ENCODE measurements at regions not wholly inside any gene's neighbourhood (a gene's known extent, or its start where the extent isn't known, plus 50 kb on each side); places are given as distances from the start of the nearest gene placed in this dataset.

DNA sequence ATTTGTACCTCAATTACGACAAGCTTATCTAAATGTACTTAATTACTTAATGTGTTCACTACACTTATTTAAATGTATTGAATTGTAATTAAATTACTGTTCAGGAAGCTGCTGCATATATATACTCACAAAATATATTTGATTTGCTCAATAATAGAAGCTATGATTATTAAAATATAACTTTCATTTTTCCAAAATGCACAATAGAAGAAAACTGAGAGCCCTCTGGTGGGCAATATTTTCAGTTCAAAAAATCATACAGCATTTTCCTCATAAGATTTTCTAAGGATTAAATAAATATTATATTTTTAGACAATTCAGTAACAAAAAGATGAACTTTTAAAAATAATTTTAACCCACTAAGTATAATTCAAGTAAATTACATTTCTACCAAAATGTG, 217.3 kb downstream of the DKK2 start:
- no peak overlapping the region for H3K4ac ChIP-seq (ENCODE audit: low read depth, low read length)
- no peaks in the 10 kb centered on the region for H3K79me2 ChIP-seq (ENCODE audit: control insufficient read depth, insufficient read depth, low read length, poor library complexity)
- H2BK120ac ChIP-seq (ENCODE audit: insufficient read depth, low read length, poor library complexity) = no peak overlapping the region
- no peak overlapping the region for H4K8ac ChIP-seq (ENCODE audit: low read depth, low read length)
- no peaks in the 10 kb centered on the region for H3K27me3 ChIP-seq (ENCODE audit: insufficient read depth, low read length)
- no peaks in the 10 kb centered on the region for H3K79me1 ChIP-seq (ENCODE audit: low read length)
- H2BK5ac ChIP-seq (ENCODE audit: low read depth, low read length, poor library complexity) = no peak overlapping the region
- DNase-seq = no peak
- no peak overlapping the region for H3K23ac ChIP-seq (ENCODE audit: low read length)
- no peak overlapping the region for H3K4me2 ChIP-seq (ENCODE audit: low read length)
- H3K9ac ChIP-seq (ENCODE audit: low read length) = no peak overlapping the region
- H2AFZ ChIP-seq (ENCODE audit: insufficient read depth, low read length, poor library complexity) = no peak overlapping the region
- no peak overlapping the region for H4K91ac ChIP-seq (ENCODE audit: low read depth, low read length)
- peaks cover 8% of the 10 kb centered on the region for H3K9me3 ChIP-seq (ENCODE audit: insufficient read depth, low read depth, low read length)
- H3K27ac ChIP-seq (ENCODE audit: low read depth, low read length) = no peak overlapping the region
- H3K4me3 ChIP-seq (ENCODE audit: low read depth, low read length) = no peak overlapping the region
- no peaks in the 10 kb centered on the region for H3K4me1 ChIP-seq (ENCODE audit: control insufficient read depth in 1 of 2, insufficient read depth in 2 of 2, low read length in 2 of 2)
- no peaks in the 10 kb centered on the region for H3K36me3 ChIP-seq (ENCODE audit: control insufficient read depth in 1 of 2, insufficient read depth in 2 of 2, low read length in 2 of 2)
- H2AK5ac ChIP-seq (ENCODE audit: low read length) = no peak overlapping the region
- no peak overlapping the region for H3K14ac ChIP-seq (ENCODE audit: low read length)
- no CpG with 5 or more reads among the region's 1 CpG for WGBS (ENCODE audit: extremely low coverage, insufficient coverage, insufficient read length)
- no peak overlapping the region for H3K18ac ChIP-seq (ENCODE audit: low read length)
- no peak overlapping the region for H2BK12ac ChIP-seq (ENCODE audit: low read length)
- no peak overlapping the region for H4K12ac ChIP-seq (ENCODE audit: low read depth, low read length)

DNA sequence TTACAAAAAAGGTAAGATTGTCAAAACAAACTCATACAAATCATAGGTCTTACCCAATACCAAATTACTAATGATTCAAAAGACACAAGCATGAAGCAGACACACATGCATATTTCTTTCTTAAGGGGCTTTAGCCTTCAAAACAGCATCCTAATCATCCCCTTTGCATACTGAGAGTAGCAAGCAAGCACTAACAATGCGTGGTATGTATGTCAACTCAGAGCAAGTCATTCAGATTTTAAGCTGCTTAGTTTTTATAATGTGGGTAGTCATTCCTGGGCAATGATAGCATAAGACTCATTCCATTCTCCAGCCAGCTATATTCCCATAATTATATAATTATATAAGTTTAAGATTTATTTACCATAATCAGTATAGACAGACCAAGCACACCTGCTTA, 219.6 kb downstream of the DKK2 start:
- no peak overlapping the region for H4K8ac ChIP-seq (ENCODE audit: low read depth, low read length)
- no peak overlapping the region for H2BK120ac ChIP-seq (ENCODE audit: insufficient read depth, low read length, poor library complexity)
- H4K91ac ChIP-seq (ENCODE audit: low read depth, low read length) = no peak overlapping the region
- H3K79me2 ChIP-seq (ENCODE audit: control insufficient read depth, insufficient read depth, low read length, poor library complexity) = no peaks in the 10 kb centered on the region
- no peak overlapping the region for H2BK12ac ChIP-seq (ENCODE audit: low read length)
- H2AFZ ChIP-seq (ENCODE audit: insufficient read depth, low read length, poor library complexity) = no peak overlapping the region
- H3K79me1 ChIP-seq (ENCODE audit: low read length) = no peaks in the 10 kb centered on the region
- no peaks in the 10 kb centered on the region for H3K36me3 ChIP-seq (ENCODE audit: control insufficient read depth in 1 of 2, insufficient read depth in 2 of 2, low read length in 2 of 2)
- H3K27ac ChIP-seq (ENCODE audit: low read depth, low read length) = no peak overlapping the region
- no CpG with 5 or more reads among the region's 1 CpG for WGBS (ENCODE audit: extremely low coverage, insufficient coverage, insufficient read length)
- DNase-seq = peak; percentile 21 to 67
- no peak overlapping the region for H3K4me2 ChIP-seq (ENCODE audit: low read length)
- no peak overlapping the region for H3K4ac ChIP-seq (ENCODE audit: low read depth, low read length)
- H3K27me3 ChIP-seq (ENCODE audit: insufficient read depth, low read length) = no peaks in the 10 kb centered on the region
- H3K14ac ChIP-seq (ENCODE audit: low read length) = no peak overlapping the region
- H3K18ac ChIP-seq (ENCODE audit: low read length) = no peak overlapping the region
- H4K12ac ChIP-seq (ENCODE audit: low read depth, low read length) = no peak overlapping the region
- H3K9ac ChIP-seq (ENCODE audit: low read length) = no peak overlapping the region
- no peaks in the 10 kb centered on the region for H3K4me1 ChIP-seq (ENCODE audit: control insufficient read depth in 1 of 2, insufficient read depth in 2 of 2, low read length in 2 of 2)
- no peak overlapping the region for H3K23ac ChIP-seq (ENCODE audit: low read length)
- H2AK5ac ChIP-seq (ENCODE audit: low read length) = no peak overlapping the region
- no peak overlapping the region for H3K4me3 ChIP-seq (ENCODE audit: low read depth, low read length)
- H3K9me3 ChIP-seq (ENCODE audit: insufficient read depth, low read depth, low read length) = peaks cover 2% of the 10 kb centered on the region
- H2BK5ac ChIP-seq (ENCODE audit: low read depth, low read length, poor library complexity) = no peak overlapping the region

GRCh38 chr4:106810122-106810521, 226.0 kb downstream of the DKK2 start:
- Histone ChIP-seq H3K4me3 (ENCODE audit: low read depth, low read length) (no peak overlapping the region), H2BK120ac (ENCODE audit: insufficient read depth, low read length, poor library complexity) (no peak overlapping the region), H4K91ac (ENCODE audit: low read depth, low read length) (no peak overlapping the region), H3K79me1 (ENCODE audit: low read length) (no peaks in the 10 kb centered on the region), H4K12ac (ENCODE audit: low read depth, low read length) (no peak overlapping the region), H3K4me1 (ENCODE audit: control insufficient read depth in 1 of 2, insufficient read depth in 2 of 2, low read length in 2 of 2) (no peaks in the 10 kb centered on the region), H2BK5ac (ENCODE audit: low read depth, low read length, poor library complexity) (no peak overlapping the region), H3K18ac (ENCODE audit: low read length) (no peak overlapping the region), H3K36me3 (ENCODE audit: control insufficient read depth in 1 of 2, insufficient read depth in 2 of 2, low read length in 2 of 2) (no peaks in the 10 kb centered on the region), H2BK12ac (ENCODE audit: low read length) (no peak overlapping the region), H3K9me3 (ENCODE audit: insufficient read depth, low read depth, low read length) (no peaks in the 10 kb centered on the region), H3K79me2 (ENCODE audit: control insufficient read depth, insufficient read depth, low read length, poor library complexity) (no peaks in the 10 kb centered on the region), H3K27me3 (ENCODE audit: insufficient read depth, low read length) (no peaks in the 10 kb centered on the region), H2AFZ (ENCODE audit: insufficient read depth, low read length, poor library complexity) (no peak overlapping the region), H2AK5ac (ENCODE audit: low read length) (no peak overlapping the region), H3K4me2 (ENCODE audit: low read length) (no peak overlapping the region), H3K23ac (ENCODE audit: low read length) (no peak overlapping the region), H4K8ac (ENCODE audit: low read depth, low read length) (no peak overlapping the region), H3K9ac (ENCODE audit: low read length) (no peak overlapping the region), H3K4ac (ENCODE audit: low read depth, low read length) (no peak overlapping the region), H3K27ac (ENCODE audit: low read depth, low read length) (no peak overlapping the region), H3K14ac (ENCODE audit: low read length) (no peak overlapping the region)
- no peak for DNase-seq

DNA sequence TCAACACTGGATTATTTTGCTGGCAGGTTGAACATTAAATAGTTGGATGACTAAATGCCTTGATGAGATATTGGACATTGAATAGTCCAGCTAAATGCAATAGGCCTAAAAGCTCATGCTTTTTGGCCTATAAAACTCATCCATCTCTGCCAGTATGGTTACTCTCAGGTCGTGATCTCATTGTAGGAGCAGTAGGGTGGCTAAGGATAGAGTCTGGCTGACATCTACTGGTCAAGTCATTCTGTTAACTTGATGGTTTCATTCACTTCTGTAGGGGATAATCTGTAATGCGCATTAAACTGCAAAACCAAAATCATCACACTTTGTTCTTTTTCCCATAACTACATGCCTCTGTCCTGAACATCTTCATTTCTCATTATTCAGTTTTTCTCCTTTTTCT, 227.0 kb downstream of the DKK2 start:
- Histone ChIP-seq H3K4me3 (ENCODE audit: low read depth, low read length) (no peak overlapping the region), H4K12ac (ENCODE audit: low read depth, low read length) (no peak overlapping the region), H3K4ac (ENCODE audit: low read depth, low read length) (no peak overlapping the region), H3K27me3 (ENCODE audit: insufficient read depth, low read length) (no peaks in the 10 kb centered on the region), H2BK12ac (ENCODE audit: low read length) (no peak overlapping the region), H2AK5ac (ENCODE audit: low read length) (no peak overlapping the region), H3K79me1 (ENCODE audit: low read length) (no peaks in the 10 kb centered on the region), H2BK120ac (ENCODE audit: insufficient read depth, low read length, poor library complexity) (no peak overlapping the region), H3K79me2 (ENCODE audit: control insufficient read depth, insufficient read depth, low read length, poor library complexity) (no peaks in the 10 kb centered on the region), H3K23ac (ENCODE audit: low read length) (no peak overlapping the region), H3K4me2 (ENCODE audit: low read length) (no peak overlapping the region), H3K18ac (ENCODE audit: low read length) (no peak overlapping the region), H2AFZ (ENCODE audit: insufficient read depth, low read length, poor library complexity) (no peak overlapping the region), H3K36me3 (ENCODE audit: control insufficient read depth in 1 of 2, insufficient read depth in 2 of 2, low read length in 2 of 2) (no peaks in the 10 kb centered on the region), H3K4me1 (ENCODE audit: control insufficient read depth in 1 of 2, insufficient read depth in 2 of 2, low read length in 2 of 2) (no peaks in the 10 kb centered on the region), H3K9me3 (ENCODE audit: insufficient read depth, low read depth, low read length) (no peaks in the 10 kb centered on the region), H4K8ac (ENCODE audit: low read depth, low read length) (no peak overlapping the region), H3K14ac (ENCODE audit: low read length) (no peak overlapping the region), H3K27ac (ENCODE audit: low read depth, low read length) (no peak overlapping the region), H2BK5ac (ENCODE audit: low read depth, low read length, poor library complexity) (no peak overlapping the region), H4K91ac (ENCODE audit: low read depth, low read length) (no peak overlapping the region), H3K9ac (ENCODE audit: low read length) (no peak overlapping the region)
- no CpG with 5 or more reads among the region's 2 CpGs for WGBS (ENCODE audit: extremely low coverage, insufficient coverage, insufficient read length)
- peak in 1 of 2 donors; percentile 14 for DNase-seq

Measured in trophoblast cell (in vitro differentiated cells and primary cell).